Endothelial cell of umbilical vein (primary cell): ENCODE measurements at regions not wholly inside any gene's neighbourhood (a gene's known extent, or its start where the extent isn't known, plus 50 kb on each side); places are given as distances from the start of the nearest gene placed in this dataset.

ENCODE experiments used
- BruUV-seq: library from RNA; stranded (reverse); fragments of 400-500 nt; replicated peaks from 2 replicates; lab custom pipeline; 2021; lab: Mats Ljungman, UMichigan
- CTCF ChIA-PET: fragments of 300-600, 350-600 bp; sonication (Branson Sonifier 250); formaldehyde crosslinking; loops from one replicate; lab custom pipeline; 2021; ENCODE audit warnings: antibody characterized with exemption, inconsistent platforms; lab: Charles Lee
- POLR2A ChIA-PET: fragments of 300-600, 350-600 bp; sonication (Branson Sonifier 250); formaldehyde crosslinking; loops from one replicate; lab custom pipeline; 2021; ENCODE audit warnings: antibody characterized with exemption, inconsistent platforms; lab: Charles Lee
- DNase-seq: peaks from one replicate; pipeline ENCODE4 v3.0.0-alpha.2; 2011; ENCODE audit warnings: low read depth, low spot score
- FAIRE-seq: peaks from 2 replicates; lab custom pipeline; 2011; peaks lifted over from hg19 to GRCh38; lab: Jason Lieb, UNC
- H2AFZ ChIP-seq: 2 replicates; pipeline ENCODE4 v1.6.0; 2012; ENCODE audit warnings: low read depth, low read length, control low read depth, inconsistent platforms
- H3K27ac ChIP-seq: 2 replicates; pipeline ENCODE4 v1.5.1; 2011; ENCODE audit warnings: low read depth, mild to moderate bottlenecking, control low read depth, low read length, moderate library complexity; ENCODE audit not compliant: insufficient read depth
- H3K27me3 ChIP-seq, 2 experiments: 2 replicates each; pipeline versions ENCODE4 v1.6.0 to v1.6.1; 2011; ENCODE audit warnings: low read length in 2 of 2, mixed read lengths in 1 of 2; ENCODE audit not compliant: control insufficient read depth in 2 of 2, insufficient read depth in 2 of 2
- H3K36me3 ChIP-seq, 2 experiments: 2 replicates in 1 of 2; 3 replicates in 1 of 2; pipeline ENCODE4 v1.5.1; 2011; ENCODE audit warnings: low read length in 2 of 2, mild to moderate bottlenecking in 1 of 2, moderate library complexity in 1 of 2; ENCODE audit not compliant: control insufficient read depth in 2 of 2, insufficient read depth in 2 of 2; ENCODE audit errors: extremely low read depth in 1 of 2
- H3K4me1 ChIP-seq: 3 replicates; pipeline ENCODE4 v1.5.1; 2011; ENCODE audit warnings: mild to moderate bottlenecking, low read length; ENCODE audit not compliant: control insufficient read depth, insufficient read depth; ENCODE audit errors: extremely low read depth
- H3K4me2 ChIP-seq: 2 replicates; pipeline ENCODE4 v1.6.1; 2011; ENCODE audit warnings: low read length, control low read depth, mixed read lengths; ENCODE audit not compliant: insufficient read depth
- H3K4me3 ChIP-seq, 3 experiments: fragments of 200-600 bp in 1 of 3; sonication (generic), shearing (Covaris generic) in 1 of 3; replicated peaks in 1 of 3; 2 replicates each; pipeline ENCODE4 v1.5.1; 2011 to 2016; ENCODE audit warnings: control low read depth in 3 of 3, low read length in 3 of 3, mild to moderate bottlenecking in 2 of 3, inconsistent platforms in 1 of 3, low read depth in 1 of 3, moderate library complexity in 1 of 3; ENCODE audit not compliant: insufficient read depth in 1 of 3
- H3K79me2 ChIP-seq: 2 replicates; pipeline ENCODE4 v1.6.0; 2012; ENCODE audit warnings: low read length, inconsistent platforms; ENCODE audit not compliant: control insufficient read depth, insufficient read depth
- H3K9ac ChIP-seq: replicated peaks from 2 replicates; pipeline ENCODE3; 2011; ENCODE audit warnings: low read length, control low read depth; ENCODE audit not compliant: insufficient read depth; ENCODE audit errors: extremely low read depth
- H3K9me1 ChIP-seq: replicated peaks from 3 replicates; pipeline ENCODE4 v1.6.0; 2011; ENCODE audit warnings: mild to moderate bottlenecking, low read length; ENCODE audit not compliant: control insufficient read depth, insufficient read depth; ENCODE audit errors: extremely low read depth
- H3K9me3 ChIP-seq: replicated peaks from 2 replicates; pipeline ENCODE4 v1.5.1; 2012; ENCODE audit warnings: low read length, inconsistent platforms; ENCODE audit not compliant: control insufficient read depth, insufficient read depth
- H4K20me1 ChIP-seq: replicated peaks from 2 replicates; pipeline ENCODE3; 2011; ENCODE audit warnings: mild to moderate bottlenecking, low read length; ENCODE audit not compliant: control insufficient read depth, insufficient read depth; ENCODE audit errors: extremely low read depth
- EZH2 ChIP-seq: IDR thresholded peaks from 2 replicates; pipeline ENCODE4 v1.6.1; 2012; ENCODE audit warnings: borderline replicate concordance, low read depth, mild to moderate bottlenecking, moderate library complexity, low read length, inconsistent platforms; ENCODE audit not compliant: severe bottlenecking
- FOS ChIP-seq: IDR thresholded peaks from 2 replicates; pipeline ENCODE4 v1.6.1; 2011; ENCODE audit warnings: mild to moderate bottlenecking, low read length, moderate library complexity, borderline replicate concordance; ENCODE audit not compliant: insufficient read depth
- GATA2 ChIP-seq: IDR thresholded peaks from 2 replicates; pipeline ENCODE4 v1.7.0; 2011; ENCODE audit warnings: low read depth, mild to moderate bottlenecking, moderate library complexity, mixed read lengths, low read length; ENCODE audit not compliant: insufficient read length, insufficient read depth
- JUN ChIP-seq: IDR thresholded peaks from 2 replicates; pipeline ENCODE4 v1.6.1; 2011; ENCODE audit warnings: borderline replicate concordance, low read depth; ENCODE audit not compliant: insufficient read length, insufficient read depth
- MYC ChIP-seq: IDR thresholded peaks from one replicate; pipeline ENCODE4 v1.6.1; 2011; ENCODE audit warnings: mild to moderate bottlenecking, low read depth, low read length
- POLR2A ChIP-seq: IDR thresholded peaks from 2 replicates; pipeline ENCODE4 v1.6.1; 2012; ENCODE audit warnings: low read depth, mild to moderate bottlenecking, control low read depth, low read length
- POLR2AphosphoS5 ChIP-seq: IDR thresholded peaks from 2 replicates; pipeline ENCODE4 v1.6.1; 2012; ENCODE audit warnings: low read depth, mild to moderate bottlenecking, control low read depth, low read length, moderate library complexity; ENCODE audit not compliant: insufficient read depth
- dilution Hi-C: fragments of 300-500 bp; cut with MboI; formaldehyde crosslinking; loops from one replicate; pipeline ENCODE4 v1.15.0; 2019; ENCODE audit warnings: low sequenced_read_pairs; ENCODE audit not compliant: extremely low pct_ligation_motif_present
- intact Hi-C: fragments of 100-400 bp; cut with micrococcal nuclease; formaldehyde crosslinking; loops from one replicate; pipeline ENCODE4 v1.10.0; 2022
- TF ChIP-seq, protein P1 (sequence below): IDR thresholded peaks from 2 replicates; pipeline ENCODE4 v1.6.1; 2011; ENCODE audit not compliant: insufficient read depth, insufficient read length
- TF ChIP-seq, protein P2 (sequence below), 2 donors: IDR thresholded peaks; 1 replicate in 1 of 2; 2 replicates in 1 of 2; pipeline ENCODE4 v1.5.1; 2011; ENCODE audit warnings: low read length in 2 of 2, mild to moderate bottlenecking in 2 of 2, moderate library complexity in 2 of 2, control low read depth in 1 of 2, inconsistent platforms in 1 of 2, low read depth in 1 of 2; ENCODE audit not compliant: insufficient read depth in 1 of 2; ENCODE audit errors: extremely low read depth in 1 of 2

DNA sequence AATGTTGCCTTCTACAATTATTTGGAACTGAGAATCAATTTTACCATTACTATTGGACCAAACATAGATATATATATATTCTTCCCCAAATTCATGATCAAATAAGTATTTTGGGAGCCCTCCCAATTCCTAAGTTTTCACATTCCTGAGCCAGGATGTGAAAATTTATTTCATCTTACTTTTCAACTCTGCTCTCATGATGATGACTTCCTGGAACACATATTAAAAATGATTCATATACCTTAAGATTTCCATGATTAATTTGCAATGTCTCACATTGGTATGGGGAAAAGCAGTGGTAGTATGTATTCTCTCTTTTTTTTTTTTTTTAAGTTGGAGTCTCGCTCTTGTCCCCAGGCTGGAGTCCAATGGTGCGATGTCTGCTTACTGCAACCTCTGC lies 596.1 kb upstream of the ZEB2 start:
- no peaks in the 10 kb centered on the region for H3K79me2 ChIP-seq
- H3K36me3 ChIP-seq: no peaks in the 10 kb centered on the region
- no peaks in the 10 kb centered on the region for H3K9me3 ChIP-seq
- H3K9ac ChIP-seq: no peak overlapping the region
- H3K9me1 ChIP-seq: no peaks in the 10 kb centered on the region
- no peak overlapping the region for H3K4me3 ChIP-seq
- intact Hi-C loops: loop anchor here (10.0 kb wide), 1 partner anchor 639 kb away; no protein-coding TSS in a partner anchor
- H3K4me1 ChIP-seq: peaks cover 1% of the 10 kb centered on the region
- H3K4me2 ChIP-seq: no peak overlapping the region
- H2AFZ ChIP-seq: no peak overlapping the region
- no TSS peak for BruUV-seq
- dilution Hi-C loops: no loop called here
- TF ChIP-seq JUN: no peak
- TF ChIP-seq EZH2: no peak
- no peak for TF ChIP-seq POLR2A
- TF ChIP-seq FOS: no peak
- TF ChIP-seq, protein P1, sequence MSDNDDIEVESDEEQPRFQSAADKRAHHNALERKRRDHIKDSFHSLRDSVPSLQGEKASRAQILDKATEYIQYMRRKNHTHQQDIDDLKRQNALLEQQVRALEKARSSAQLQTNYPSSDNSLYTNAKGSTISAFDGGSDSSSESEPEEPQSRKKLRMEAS: no peak
- TF ChIP-seq MYC: no peak
- TF ChIP-seq, protein P2, sequence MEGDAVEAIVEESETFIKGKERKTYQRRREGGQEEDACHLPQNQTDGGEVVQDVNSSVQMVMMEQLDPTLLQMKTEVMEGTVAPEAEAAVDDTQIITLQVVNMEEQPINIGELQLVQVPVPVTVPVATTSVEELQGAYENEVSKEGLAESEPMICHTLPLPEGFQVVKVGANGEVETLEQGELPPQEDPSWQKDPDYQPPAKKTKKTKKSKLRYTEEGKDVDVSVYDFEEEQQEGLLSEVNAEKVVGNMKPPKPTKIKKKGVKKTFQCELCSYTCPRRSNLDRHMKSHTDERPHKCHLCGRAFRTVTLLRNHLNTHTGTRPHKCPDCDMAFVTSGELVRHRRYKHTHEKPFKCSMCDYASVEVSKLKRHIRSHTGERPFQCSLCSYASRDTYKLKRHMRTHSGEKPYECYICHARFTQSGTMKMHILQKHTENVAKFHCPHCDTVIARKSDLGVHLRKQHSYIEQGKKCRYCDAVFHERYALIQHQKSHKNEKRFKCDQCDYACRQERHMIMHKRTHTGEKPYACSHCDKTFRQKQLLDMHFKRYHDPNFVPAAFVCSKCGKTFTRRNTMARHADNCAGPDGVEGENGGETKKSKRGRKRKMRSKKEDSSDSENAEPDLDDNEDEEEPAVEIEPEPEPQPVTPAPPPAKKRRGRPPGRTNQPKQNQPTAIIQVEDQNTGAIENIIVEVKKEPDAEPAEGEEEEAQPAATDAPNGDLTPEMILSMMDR (IDR thresholded peaks at IDR 0.05; ENCODE audit: extremely low read depth in 1 of 2, insufficient read depth in 1 of 2, low read depth in 1 of 2, low read length in 2 of 2): no peak
- TF ChIP-seq POLR2AphosphoS5: no peak
- no peak for TF ChIP-seq GATA2
- DNase-seq (no peak), FAIRE-seq (no peak)
- H3K27ac ChIP-seq: no peak overlapping the region
- POLR2A ChIA-PET: no interaction called here
- H3K27me3 ChIP-seq: no peaks in the 10 kb centered on the region
- CTCF ChIA-PET: no interaction called here
- H4K20me1 ChIP-seq: no peaks in the 10 kb centered on the region
